SK-N-SH (cell line): ENCODE measurements at regions not wholly inside any gene's neighbourhood (a gene's known extent, or its start where the extent isn't known, plus 50 kb on each side); places are given as distances from the start of the nearest gene placed in this dataset.
A peak's percentile ranks its signal among the peaks of the same experiment; 100 is the strongest.

Source experiments
- CTCF ChIA-PET: fragments of 300-600, 350-600 bp; formaldehyde crosslinking; extraction: SDS; loops from one replicate; lab custom pipeline; 2021; lab: Yijun Ruan, JAX
- POLR2A ChIA-PET: fragments of 350-600 bp; sonication (Branson Sonifier 250); formaldehyde crosslinking; extraction: SDS; loops from one replicate; lab custom pipeline; 2020; ENCODE audit warnings: antibody characterized with exemption, inconsistent platforms; lab: Yijun Ruan, JAX
- DNase-seq: peaks from one replicate; pipeline ENCODE4 v3.0.0; 2012
- H2AFZ ChIP-seq: fragments of 200-600 bp; sonication (generic); 2 replicates; pipeline ENCODE4 v1.8.1; 2016; ENCODE audit warnings: antibody characterized with exemption, mild to moderate bottlenecking, low read depth
- H3F3A ChIP-seq: fragments of 200-600 bp; sonication (generic); replicated peaks from 2 replicates; pipeline ENCODE3; 2016; ENCODE audit warnings: antibody characterized with exemption, mild to moderate bottlenecking; ENCODE audit not compliant: insufficient read depth
- H3K27ac ChIP-seq, 2 experiments: fragments of 200-500 bp in 1 of 2; fragments of 200-600 bp in 1 of 2; sonication (Bioruptor generic) in 1 of 2; sonication (generic), shearing (Covaris generic) in 1 of 2; 2 replicates each; pipeline versions ENCODE4 v1.5.1 to v1.6.1; 2014 to 2016; ENCODE audit warnings: low read depth in 2 of 2, inconsistent platforms in 1 of 2, low read length in 1 of 2, mild to moderate bottlenecking in 1 of 2, mixed read lengths in 1 of 2
- H3K27me3 ChIP-seq: fragments of 200-600 bp; sonication (generic), shearing (Covaris generic); 2 replicates; pipeline ENCODE4 v1.6.1; 2016; ENCODE audit warnings: mixed run types; ENCODE audit not compliant: insufficient read depth
- H3K36me3 ChIP-seq, 2 experiments: fragments of 200-500 bp in 1 of 2; fragments of 200-600 bp in 1 of 2; sonication (Bioruptor generic) in 1 of 2; sonication (generic) in 1 of 2; replicated peaks in 1 of 2; 2 replicates each; pipeline versions ENCODE3 to v1.5.1; 2014 to 2016; ENCODE audit warnings: low read length in 1 of 2, mild to moderate bottlenecking in 1 of 2; ENCODE audit not compliant: insufficient read depth in 2 of 2, control insufficient read depth in 1 of 2
- H3K4me1 ChIP-seq, 2 experiments: fragments of 200-500 bp in 1 of 2; fragments of 200-600 bp in 1 of 2; sonication (Bioruptor generic) in 1 of 2; sonication (generic), shearing (Covaris generic) in 1 of 2; 2 replicates each; pipeline versions ENCODE4 v1.5.1 to v1.6.1; 2014 to 2016; ENCODE audit warnings: low read depth in 1 of 2, low read length in 1 of 2, mixed run types in 1 of 2; ENCODE audit not compliant: insufficient read depth in 2 of 2, control insufficient read depth in 1 of 2
- H3K4me2 ChIP-seq: fragments of 200-600 bp; sonication (generic), shearing (Covaris generic); 2 replicates; pipeline ENCODE4 v1.6.1; 2017; ENCODE audit warnings: mixed run types
- H3K4me3 ChIP-seq, 2 experiments: fragments of 200-500 bp in 1 of 2; fragments of 200-600 bp in 1 of 2; sonication (Bioruptor generic) in 1 of 2; sonication (generic), shearing (Covaris generic) in 1 of 2; 2 replicates each; pipeline versions ENCODE4 v1.5.1 to v1.8.1; 2014 to 2016; ENCODE audit warnings: low read depth in 2 of 2, inconsistent platforms in 1 of 2, low read length in 1 of 2, mild to moderate bottlenecking in 1 of 2, mixed read lengths in 1 of 2, moderate library complexity in 1 of 2
- H3K79me2 ChIP-seq: fragments of 200-600 bp; sonication (generic); 2 replicates; pipeline ENCODE4 v1.8.1; 2017; ENCODE audit warnings: mild to moderate bottlenecking; ENCODE audit not compliant: insufficient read depth
- H3K9ac ChIP-seq: fragments of 200-600 bp; sonication (generic); 2 replicates; pipeline ENCODE4 v1.6.1; 2017; ENCODE audit warnings: mixed run types
- H3K9me2 ChIP-seq: fragments of 200-600 bp; sonication (generic); 2 replicates; pipeline ENCODE4 v1.6.1; 2017; ENCODE audit warnings: mixed run types
- H3K9me3 ChIP-seq: fragments of 200-600 bp; sonication (generic); 2 replicates; pipeline ENCODE4 v1.6.1; 2017; ENCODE audit warnings: mixed run types, mild to moderate bottlenecking, moderate library complexity
- H4K20me1 ChIP-seq: fragments of 200-600 bp; sonication (generic); 2 replicates; pipeline ENCODE4 v1.6.1; 2017; ENCODE audit warnings: mild to moderate bottlenecking, mixed run types; ENCODE audit not compliant: insufficient read depth
- CHD2 ChIP-seq: fragments of 150-350 bp; IDR thresholded peaks from 2 replicates; pipeline ENCODE4 v1.6.1; 2018; ENCODE audit warnings: low read length; ENCODE audit not compliant: partially characterized antibody
- GATA2 ChIP-seq: sonication (generic); formaldehyde crosslinking; IDR thresholded peaks from 2 replicates; pipeline ENCODE4 v1.5.0; 2020; ENCODE audit warnings: mild to moderate bottlenecking, missing genetic modification reagents
- JUND ChIP-seq: IDR thresholded peaks from 2 replicates; pipeline ENCODE4 v1.4.0; 2012
- POLR2AphosphoS5 ChIP-seq: IDR thresholded peaks from 2 replicates; pipeline ENCODE4 v1.6.1; 2012; ENCODE audit warnings: low read depth, low read length
- RCOR1 ChIP-seq: fragments of 150-350 bp; IDR thresholded peaks from 2 replicates; pipeline ENCODE4 v1.6.1; 2017; ENCODE audit warnings: antibody characterized with exemption, low read length
- RFX5 ChIP-seq: IDR thresholded peaks from 2 replicates; pipeline ENCODE4 v1.6.1; 2012; ENCODE audit warnings: mild to moderate bottlenecking, improper control_type of control experiment, low read length
- RXRA ChIP-seq: IDR thresholded peaks from 2 replicates; pipeline ENCODE4 v1.4.0; 2012; ENCODE audit warnings: low read depth, mild to moderate bottlenecking, borderline replicate concordance
- SIN3A ChIP-seq: IDR thresholded peaks from 2 replicates; pipeline ENCODE4 v1.6.1; 2012; ENCODE audit warnings: low read depth, mild to moderate bottlenecking, low read length, moderate library complexity, borderline replicate concordance
- TAF1 ChIP-seq: IDR thresholded peaks from 2 replicates; pipeline ENCODE4 v1.6.1; 2012; ENCODE audit warnings: low read depth, mild to moderate bottlenecking, low read length, moderate library complexity, borderline replicate concordance
- TCF12 ChIP-seq: IDR thresholded peaks from 2 replicates; pipeline ENCODE4 v1.4.0; 2012
- WGBS: methylation state at CpG from one replicate; pipeline ENCODE4 v1.1.6; 2017; ENCODE audit warnings: low lambda C conversion rate; 5-methylcytosine and 5-hydroxymethylcytosine counted together
- TF ChIP-seq, protein P1 (sequence below): IDR thresholded peaks from 2 replicates; pipeline ENCODE4 v1.4.0; 2012; ENCODE audit warnings: low read depth, borderline replicate concordance
- TF ChIP-seq, protein P2 (sequence below): fragments of 200-600 bp; sonication (generic); IDR thresholded peaks from 2 replicates; pipeline ENCODE4 v1.6.1; 2017; ENCODE audit warnings: antibody characterized with exemption, mild to moderate bottlenecking, moderate library complexity
- TF ChIP-seq, protein P3 (sequence below): IDR thresholded peaks from 2 replicates; pipeline ENCODE4 v1.4.0; 2012; ENCODE audit warnings: low read depth
- TF ChIP-seq, protein P4 (sequence below): fragments of 150-350 bp; IDR thresholded peaks from 2 replicates; pipeline ENCODE4 v1.6.1; 2016; ENCODE audit warnings: mild to moderate bottlenecking, low read depth, low read length

DNA sequence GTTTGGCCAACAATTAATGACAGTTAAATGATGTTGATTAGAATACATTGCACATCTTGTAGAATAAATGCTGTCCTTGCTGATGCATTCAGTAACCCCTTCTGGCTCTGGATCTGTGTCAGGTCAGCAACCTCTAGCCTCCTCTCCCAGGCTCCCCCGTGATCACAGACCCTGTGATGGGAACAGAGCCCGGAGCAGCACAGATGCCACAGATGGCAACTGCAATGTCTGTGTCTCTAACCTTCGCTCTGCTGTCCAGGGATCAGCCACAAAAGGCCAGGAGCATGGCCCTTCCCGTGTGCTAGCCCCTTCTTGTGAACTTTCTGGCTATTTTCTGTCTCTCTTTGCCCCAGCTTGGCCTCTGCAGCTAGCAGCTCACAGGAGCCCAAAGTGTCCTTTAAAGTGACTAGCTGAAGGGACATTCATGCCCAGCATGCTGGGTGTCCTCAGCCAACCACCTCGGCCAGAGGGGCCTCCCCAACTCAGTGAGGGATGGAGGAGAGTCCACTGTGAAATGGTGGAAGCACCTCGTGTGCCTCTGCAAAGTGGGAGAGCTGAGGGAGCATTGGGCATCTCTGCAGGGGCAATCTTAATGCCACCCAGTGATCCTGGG lies 167.0 kb upstream of the TCERG1L start:
- Histone ChIP-seq H3K9me2 (no peaks in the 10 kb centered on the region), H2AFZ (no peak overlapping the region), H3K4me1 (peaks cover 0 to 9% of the 10 kb centered on the region in 2 experiments; a peak in 1 of 4 replicates), H3K4me3 (no peak overlapping the region), H3K9me3 (no peaks in the 10 kb centered on the region), H3F3A (no peaks in the 10 kb centered on the region), H4K20me1 (no peaks in the 10 kb centered on the region), H3K9ac (no peak overlapping the region), H3K27ac (no peak overlapping the region), H3K79me2 (no peaks in the 10 kb centered on the region), H3K36me3 (no peaks in the 10 kb centered on the region)
- DNase-seq, result peak; percentile 70
- CTCF ChIA-PET, result interaction anchor here (1.0 to 1.3 kb wide), 3 partner anchors 11 to 308 kb away, joined by 3 to 6 read pairs (median 4); no protein-coding TSS in a partner anchor
- 0% methylated on average over 6 of the region's 6 CpGs for WGBS
- TF ChIP-seq CHD2 (no peak), RCOR1 (no peak), TCF12 (no peak), GATA2 (CRISPR knock-in tag) (no peak), JUND (no peak), RFX5 (no peak)
- TF ChIP-seq, protein P1, sequence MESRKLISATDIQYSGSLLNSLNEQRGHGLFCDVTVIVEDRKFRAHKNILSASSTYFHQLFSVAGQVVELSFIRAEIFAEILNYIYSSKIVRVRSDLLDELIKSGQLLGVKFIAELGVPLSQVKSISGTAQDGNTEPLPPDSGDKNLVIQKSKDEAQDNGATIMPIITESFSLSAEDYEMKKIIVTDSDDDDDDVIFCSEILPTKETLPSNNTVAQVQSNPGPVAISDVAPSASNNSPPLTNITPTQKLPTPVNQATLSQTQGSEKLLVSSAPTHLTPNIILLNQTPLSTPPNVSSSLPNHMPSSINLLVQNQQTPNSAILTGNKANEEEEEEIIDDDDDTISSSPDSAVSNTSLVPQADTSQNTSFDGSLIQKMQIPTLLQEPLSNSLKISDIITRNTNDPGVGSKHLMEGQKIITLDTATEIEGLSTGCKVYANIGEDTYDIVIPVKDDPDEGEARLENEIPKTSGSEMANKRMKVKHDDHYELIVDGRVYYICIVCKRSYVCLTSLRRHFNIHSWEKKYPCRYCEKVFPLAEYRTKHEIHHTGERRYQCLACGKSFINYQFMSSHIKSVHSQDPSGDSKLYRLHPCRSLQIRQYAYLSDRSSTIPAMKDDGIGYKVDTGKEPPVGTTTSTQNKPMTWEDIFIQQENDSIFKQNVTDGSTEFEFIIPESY, result no peak
- TF ChIP-seq, protein P2, sequence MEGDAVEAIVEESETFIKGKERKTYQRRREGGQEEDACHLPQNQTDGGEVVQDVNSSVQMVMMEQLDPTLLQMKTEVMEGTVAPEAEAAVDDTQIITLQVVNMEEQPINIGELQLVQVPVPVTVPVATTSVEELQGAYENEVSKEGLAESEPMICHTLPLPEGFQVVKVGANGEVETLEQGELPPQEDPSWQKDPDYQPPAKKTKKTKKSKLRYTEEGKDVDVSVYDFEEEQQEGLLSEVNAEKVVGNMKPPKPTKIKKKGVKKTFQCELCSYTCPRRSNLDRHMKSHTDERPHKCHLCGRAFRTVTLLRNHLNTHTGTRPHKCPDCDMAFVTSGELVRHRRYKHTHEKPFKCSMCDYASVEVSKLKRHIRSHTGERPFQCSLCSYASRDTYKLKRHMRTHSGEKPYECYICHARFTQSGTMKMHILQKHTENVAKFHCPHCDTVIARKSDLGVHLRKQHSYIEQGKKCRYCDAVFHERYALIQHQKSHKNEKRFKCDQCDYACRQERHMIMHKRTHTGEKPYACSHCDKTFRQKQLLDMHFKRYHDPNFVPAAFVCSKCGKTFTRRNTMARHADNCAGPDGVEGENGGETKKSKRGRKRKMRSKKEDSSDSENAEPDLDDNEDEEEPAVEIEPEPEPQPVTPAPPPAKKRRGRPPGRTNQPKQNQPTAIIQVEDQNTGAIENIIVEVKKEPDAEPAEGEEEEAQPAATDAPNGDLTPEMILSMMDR, result no peak
- TF ChIP-seq, protein P3, sequence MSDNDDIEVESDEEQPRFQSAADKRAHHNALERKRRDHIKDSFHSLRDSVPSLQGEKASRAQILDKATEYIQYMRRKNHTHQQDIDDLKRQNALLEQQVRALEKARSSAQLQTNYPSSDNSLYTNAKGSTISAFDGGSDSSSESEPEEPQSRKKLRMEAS, result no peak
- TF ChIP-seq, all 33 proteins: peak for 0
- POLR2A ChIA-PET, result no interaction called here
- Histone ChIP-seq H3K4me2 (no peak overlapping the region), H3K27me3 (no peaks in the 10 kb centered on the region)

DNA sequence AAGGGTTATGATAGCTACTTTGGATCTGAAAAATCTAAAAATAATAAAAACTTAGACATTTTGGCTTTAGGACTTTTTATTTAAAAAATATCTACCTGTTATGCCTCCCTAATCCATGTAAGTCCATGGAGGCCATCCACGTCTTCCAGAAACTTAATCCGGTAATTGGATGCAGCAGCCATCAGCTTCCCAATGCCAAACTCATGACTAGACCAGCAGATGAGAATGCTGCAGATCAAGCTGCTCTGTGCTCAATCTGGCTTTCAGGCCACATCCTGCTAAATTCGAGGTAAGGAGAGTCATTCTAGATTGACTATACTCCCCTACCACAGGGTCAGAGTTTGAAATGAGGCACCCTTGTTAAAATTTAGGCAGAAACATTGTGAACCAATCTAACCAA lies 168.5 kb upstream of the TCERG1L start:
- TF ChIP-seq TCF12 (no peak), RXRA (no peak), SIN3A (no peak), RCOR1 (no peak), POLR2AphosphoS5 (no peak), TAF1 (no peak)
- TF ChIP-seq, protein P4, sequence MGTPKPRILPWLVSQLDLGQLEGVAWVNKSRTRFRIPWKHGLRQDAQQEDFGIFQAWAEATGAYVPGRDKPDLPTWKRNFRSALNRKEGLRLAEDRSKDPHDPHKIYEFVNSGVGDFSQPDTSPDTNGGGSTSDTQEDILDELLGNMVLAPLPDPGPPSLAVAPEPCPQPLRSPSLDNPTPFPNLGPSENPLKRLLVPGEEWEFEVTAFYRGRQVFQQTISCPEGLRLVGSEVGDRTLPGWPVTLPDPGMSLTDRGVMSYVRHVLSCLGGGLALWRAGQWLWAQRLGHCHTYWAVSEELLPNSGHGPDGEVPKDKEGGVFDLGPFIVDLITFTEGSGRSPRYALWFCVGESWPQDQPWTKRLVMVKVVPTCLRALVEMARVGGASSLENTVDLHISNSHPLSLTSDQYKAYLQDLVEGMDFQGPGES, result no peak
- TF ChIP-seq, protein P2, result no peak
- TF ChIP-seq, all 33 proteins: peak for 0
- CTCF ChIA-PET, result interaction anchor here (2.0 kb wide), 1 partner anchor 26 kb away, joined by 7 read pairs; no protein-coding TSS in a partner anchor
- Histone ChIP-seq H3K9ac (no peak overlapping the region), H3K27ac (no peak overlapping the region), H3F3A (no peaks in the 10 kb centered on the region), H3K36me3 (no peaks in the 10 kb centered on the region), H3K4me1 (peaks cover 0 to 9% of the 10 kb centered on the region in 2 experiments; a peak in 1 of 4 replicates), H3K9me3 (no peaks in the 10 kb centered on the region), H3K4me2 (no peak overlapping the region), H3K9me2 (no peaks in the 10 kb centered on the region), H2AFZ (no peak overlapping the region), H3K27me3 (no peaks in the 10 kb centered on the region), H3K79me2 (no peaks in the 10 kb centered on the region), H4K20me1 (no peaks in the 10 kb centered on the region), H3K4me3 (no peak overlapping the region)
- 24% methylated on average over 3 of the region's 3 CpGs for WGBS
- no peak for DNase-seq
- POLR2A ChIA-PET, result no interaction called here
